ENCODE measurements at regions not wholly inside any gene's neighbourhood (a gene's known extent, or its start where the extent isn't known, plus 50 kb on each side); places are given as distances from the start of the nearest gene placed in this dataset.
"Not testable (repeated sequence)": the region's sequence is repeated elsewhere in the genome, so short reads cannot be mapped to it uniquely, and the experiment has no call there.

- peak overlapping the region; percentile 63 for H2AK5ac ChIP-seq (ENCODE audit: low read length, severe bottlenecking)
- H4K8ac ChIP-seq (ENCODE audit: low read length), result no peak overlapping the region
- no peak overlapping the region for H2BK15ac ChIP-seq (ENCODE audit: low read depth, poor library complexity, severe bottlenecking)
- peak overlapping the region; percentile 5 for H2BK5ac ChIP-seq (ENCODE audit: low read depth, low read length, poor library complexity, severe bottlenecking)
- DNase-seq, result no peak
- H3K36me3 ChIP-seq (ENCODE audit: control insufficient read depth in 1 of 2, insufficient read depth in 2 of 2, low read depth in 1 of 2, low read length in 2 of 2), result no peaks in the 10 kb centered on the region
- no peak overlapping the region for H2AFZ ChIP-seq (ENCODE audit: low read depth, low read length)
- H4K91ac ChIP-seq (ENCODE audit: low read length), result no peak overlapping the region
- no peaks in the 10 kb centered on the region for H3K27me3 ChIP-seq (ENCODE audit: control insufficient read depth in 1 of 2, insufficient read depth in 1 of 2, low read length in 2 of 2)
- H3K4me1 ChIP-seq (ENCODE audit: control insufficient read depth, insufficient read depth, low read depth, low read length), result no peaks in the 10 kb centered on the region
- no peak overlapping the region for H3K4me2 ChIP-seq (ENCODE audit: low read length, poor library complexity, severe bottlenecking)
- H3K9ac ChIP-seq (ENCODE audit: low read length), result peak overlapping the region; percentile 67
- H3K18ac ChIP-seq (ENCODE audit: low read depth in 1 of 2, low read length in 2 of 2), result no peak overlapping the region
- peak overlapping the region; percentile 10 for H3K27ac ChIP-seq (ENCODE audit: low read length, poor library complexity, severe bottlenecking)
- no peak overlapping the region for H3K23ac ChIP-seq (ENCODE audit: low read length in 2 of 2)
- H3K79me1 ChIP-seq (replicated peaks; ENCODE audit: low read length, poor library complexity, severe bottlenecking), result no peaks in the 10 kb centered on the region
- H2BK12ac ChIP-seq (ENCODE audit: low read length in 2 of 2), result peak overlapping the region in 1 of 2 experiments; percentile 73
- no peak overlapping the region for H3K14ac ChIP-seq (ENCODE audit: low read length in 2 of 2)
- no peak overlapping the region for H3K4ac ChIP-seq (ENCODE audit: low read depth in 1 of 2, low read length in 2 of 2)
- H3K4me3 ChIP-seq (ENCODE audit: insufficient read depth in 1 of 2, low read depth in 1 of 2, low read length in 2 of 2), result no peak overlapping the region
- no peaks in the 10 kb centered on the region for H3K9me3 ChIP-seq (ENCODE audit: control insufficient read depth, low read length)
- 86% methylated on average over 3 of the region's 4 CpGs for WGBS
- H2BK120ac ChIP-seq (ENCODE audit: low read depth, low read length), result no peak overlapping the region
Observed at GRCh38 chr14:50031602-50032313, 84.6 kb downstream of the VCPKMT start.

- H3K4me2 ChIP-seq (ENCODE audit: low read length, poor library complexity, severe bottlenecking); H3K27me3 ChIP-seq (ENCODE audit: control insufficient read depth in 1 of 2, insufficient read depth in 1 of 2, low read length in 2 of 2); H4K8ac ChIP-seq (ENCODE audit: low read length); H2BK12ac ChIP-seq (ENCODE audit: low read length in 2 of 2); DNase-seq; H3K27ac ChIP-seq (ENCODE audit: low read length, poor library complexity, severe bottlenecking); H4K91ac ChIP-seq (ENCODE audit: low read length); H2AFZ ChIP-seq (ENCODE audit: low read depth, low read length); H3K9me3 ChIP-seq (ENCODE audit: control insufficient read depth, low read length); H3K23ac ChIP-seq (ENCODE audit: low read length in 2 of 2); H3K36me3 ChIP-seq (ENCODE audit: control insufficient read depth in 1 of 2, insufficient read depth in 2 of 2, low read depth in 1 of 2, low read length in 2 of 2); H3K14ac ChIP-seq (ENCODE audit: low read length in 2 of 2); H3K4ac ChIP-seq (ENCODE audit: low read depth in 1 of 2, low read length in 2 of 2); H2BK120ac ChIP-seq (ENCODE audit: low read depth, low read length); H3K4me1 ChIP-seq (ENCODE audit: control insufficient read depth, insufficient read depth, low read depth, low read length); H3K4me3 ChIP-seq (ENCODE audit: insufficient read depth in 1 of 2, low read depth in 1 of 2, low read length in 2 of 2); H3K18ac ChIP-seq (ENCODE audit: low read depth in 1 of 2, low read length in 2 of 2); H2BK5ac ChIP-seq (ENCODE audit: low read depth, low read length, poor library complexity, severe bottlenecking); H3K79me1 ChIP-seq (replicated peaks; ENCODE audit: low read length, poor library complexity, severe bottlenecking): not testable (repeated sequence)
- Histone ChIP-seq H2BK15ac (ENCODE audit: low read depth, poor library complexity, severe bottlenecking) (peak overlapping the region; percentile 9), H2AK5ac (ENCODE audit: low read length, severe bottlenecking) (peak overlapping the region; percentile 63), H3K9ac (ENCODE audit: low read length) (peak overlapping the region; percentile 67)
- WGBS, result 92% methylated on average over 8 of the region's 8 CpGs
Observed at GRCh38 chr14:50032462-50033167, 83.8 kb downstream of the VCPKMT start.

- H2BK15ac ChIP-seq (ENCODE audit: low read depth, poor library complexity, severe bottlenecking), result no peak overlapping the region
- no peak overlapping the region for H2BK5ac ChIP-seq (ENCODE audit: low read depth, low read length, poor library complexity, severe bottlenecking)
- no peak overlapping the region for H3K18ac ChIP-seq (ENCODE audit: low read depth in 1 of 2, low read length in 2 of 2)
- H3K36me3 ChIP-seq (ENCODE audit: control insufficient read depth in 1 of 2, insufficient read depth in 2 of 2, low read depth in 1 of 2, low read length in 2 of 2), result no peaks in the 10 kb centered on the region
- H4K8ac ChIP-seq (ENCODE audit: low read length), result no peak overlapping the region
- H3K4me3 ChIP-seq (ENCODE audit: insufficient read depth in 1 of 2, low read depth in 1 of 2, low read length in 2 of 2), result no peak overlapping the region
- H2BK120ac ChIP-seq (ENCODE audit: low read depth, low read length), result no peak overlapping the region
- H3K4me1 ChIP-seq (ENCODE audit: control insufficient read depth, insufficient read depth, low read depth, low read length), result peaks cover 8% of the 10 kb centered on the region
- DNase-seq, result no peak
- no CpG with 5 or more reads among the region's 1 CpG for WGBS
- no peak overlapping the region for H3K23ac ChIP-seq (ENCODE audit: low read length in 2 of 2)
- no peak overlapping the region for H3K27ac ChIP-seq (ENCODE audit: low read length, poor library complexity, severe bottlenecking)
- no peak overlapping the region for H3K14ac ChIP-seq (ENCODE audit: low read length in 2 of 2)
- no peak overlapping the region for H3K4ac ChIP-seq (ENCODE audit: low read depth in 1 of 2, low read length in 2 of 2)
- H3K9ac ChIP-seq (ENCODE audit: low read length), result no peak overlapping the region
- H3K9me3 ChIP-seq (ENCODE audit: control insufficient read depth, low read length), result no peaks in the 10 kb centered on the region
- no peak overlapping the region for H2AK5ac ChIP-seq (ENCODE audit: low read length, severe bottlenecking)
- no peak overlapping the region for H2AFZ ChIP-seq (ENCODE audit: low read depth, low read length)
- H3K27me3 ChIP-seq (ENCODE audit: control insufficient read depth in 1 of 2, insufficient read depth in 1 of 2, low read length in 2 of 2), result no peaks in the 10 kb centered on the region
- no peak overlapping the region for H3K4me2 ChIP-seq (ENCODE audit: low read length, poor library complexity, severe bottlenecking)
- no peak overlapping the region for H4K91ac ChIP-seq (ENCODE audit: low read length)
- no peaks in the 10 kb centered on the region for H3K79me1 ChIP-seq (replicated peaks; ENCODE audit: low read length, poor library complexity, severe bottlenecking)
- peak overlapping the region in 1 of 2 experiments; percentile 47 for H2BK12ac ChIP-seq (ENCODE audit: low read length in 2 of 2)
Observed at GRCh38 chr14:50035214-50035613, 81.2 kb downstream of the VCPKMT start.

- H2AFZ ChIP-seq (ENCODE audit: low read depth, low read length), result no peak overlapping the region
Observed at GRCh38 chr14:50036211-50036610, 80.2 kb downstream of the VCPKMT start.

More at GRCh38 chr14:50036211-50036610, 80.2 kb downstream of the VCPKMT start:
- H3K9ac ChIP-seq (ENCODE audit: low read length), result no peak overlapping the region
- no peak overlapping the region for H2BK12ac ChIP-seq (ENCODE audit: low read length in 2 of 2)
- no peak overlapping the region for H3K23ac ChIP-seq (ENCODE audit: low read length in 2 of 2)
- H3K79me1 ChIP-seq (replicated peaks; ENCODE audit: low read length, poor library complexity, severe bottlenecking), result no peaks in the 10 kb centered on the region
- no peak overlapping the region for H4K8ac ChIP-seq (ENCODE audit: low read length)
- H3K18ac ChIP-seq (ENCODE audit: low read depth in 1 of 2, low read length in 2 of 2), result no peak overlapping the region
- H2BK5ac ChIP-seq (ENCODE audit: low read depth, low read length, poor library complexity, severe bottlenecking), result no peak overlapping the region
- no peak overlapping the region for H2BK15ac ChIP-seq (ENCODE audit: low read depth, poor library complexity, severe bottlenecking)
- H3K9me3 ChIP-seq (ENCODE audit: control insufficient read depth, low read length), result no peaks in the 10 kb centered on the region
- H4K91ac ChIP-seq (ENCODE audit: low read length), result no peak overlapping the region
- no peak overlapping the region for H2BK120ac ChIP-seq (ENCODE audit: low read depth, low read length)
- WGBS, result over 99% methylated on average over 3 of the region's 3 CpGs
- no peak overlapping the region for H3K14ac ChIP-seq (ENCODE audit: low read length in 2 of 2)
- H3K27ac ChIP-seq (ENCODE audit: low read length, poor library complexity, severe bottlenecking), result no peak overlapping the region
- H3K4me1 ChIP-seq (ENCODE audit: control insufficient read depth, insufficient read depth, low read depth, low read length), result peaks cover 12% of the 10 kb centered on the region
- H3K4me2 ChIP-seq (ENCODE audit: low read length, poor library complexity, severe bottlenecking), result no peak overlapping the region
- H3K4ac ChIP-seq (ENCODE audit: low read depth in 1 of 2, low read length in 2 of 2), result no peak overlapping the region
- H3K27me3 ChIP-seq (ENCODE audit: control insufficient read depth in 1 of 2, insufficient read depth in 1 of 2, low read length in 2 of 2), result no peaks in the 10 kb centered on the region
- no peak for DNase-seq
- no peak overlapping the region for H2AK5ac ChIP-seq (ENCODE audit: low read length, severe bottlenecking)
- H3K36me3 ChIP-seq (ENCODE audit: control insufficient read depth in 1 of 2, insufficient read depth in 2 of 2, low read depth in 1 of 2, low read length in 2 of 2), result no peaks in the 10 kb centered on the region
- H3K4me3 ChIP-seq (ENCODE audit: insufficient read depth in 1 of 2, low read depth in 1 of 2, low read length in 2 of 2), result no peak overlapping the region

All from mesenchymal stem cell (in vitro differentiated cells and primary cell).